Heart right ventricle (tissue), 16 donors: ENCODE measurements at regions not wholly inside any gene's neighbourhood (a gene's known extent, or its start where the extent isn't known, plus 50 kb on each side); places are given as distances from the start of the nearest gene placed in this dataset.

Experiments
- ATAC-seq, 8 donors: fragments of 200-7000 bp; cut with Tn5 transposase; one replicate each; pipeline ENCODE4 v1.9.1; 2020; ENCODE audit warnings: mild to moderate bottlenecking in 8 of 8, moderate library complexity in 8 of 8, moderate number of reproducible peaks in 1 of 8
- DNase-seq, 2 donors: peaks; one replicate each; pipeline ENCODE4 v3.0.0-alpha.2; 2020
- H3K27ac ChIP-seq, 10 donors: fragments of 200-600 bp; sonication (generic) in 2 of 10; one replicate each; pipeline versions ENCODE4 v1.5.0 to v1.8.0; 2020 to 2022; ENCODE audit warnings: mild to moderate bottlenecking in 3 of 10
- H3K27me3 ChIP-seq, 7 donors: fragments of 200-600 bp; one replicate each; pipeline ENCODE4 v1.8.0; 2021 to 2022; ENCODE audit warnings: mild to moderate bottlenecking in 2 of 7
- H3K36me3 ChIP-seq, 9 donors: fragments of 200-600 bp; sonication (generic) in 1 of 9; one replicate each; pipeline versions ENCODE4 v1.5.0 to v1.8.0; 2020 to 2022; ENCODE audit warnings: mild to moderate bottlenecking in 2 of 9
- H3K4me1 ChIP-seq, 9 donors: fragments of 200-600 bp; sonication (generic) in 1 of 9; one replicate each; pipeline versions ENCODE4 v1.5.0 to v1.8.0; 2020 to 2022; ENCODE audit warnings: mild to moderate bottlenecking in 4 of 9
- H3K4me3 ChIP-seq, 10 donors: fragments of 200-600 bp; sonication (generic) in 2 of 10; one replicate each; pipeline versions ENCODE4 v1.5.0 to v1.8.0; 2020 to 2022; ENCODE audit warnings: mild to moderate bottlenecking in 7 of 10, moderate library complexity in 2 of 10
- H3K9me3 ChIP-seq, 11 donors: fragments of 200-600 bp in 10 of 11; sonication (generic) in 2 of 11; one replicate each; pipeline versions ENCODE4 v1.5.0 to v1.8.0; 2013 to 2022; ENCODE audit warnings: mild to moderate bottlenecking in 2 of 11, control low read depth in 1 of 11, moderate library complexity in 1 of 11
- WGBS, 2 donors: extraction: QIAGEN DNeasy Blood & Tissue Kit; methylation state at CpG; one replicate each; pipeline ENCODE4 v1.1.7; 2013; ENCODE audit warnings: inconsistent platforms in 1 of 2; 5-methylcytosine and 5-hydroxymethylcytosine counted together
- intact Hi-C, 10 donors: fragments of 100-400 bp; cut with DNase I; formaldehyde crosslinking; loops; one replicate each; pipeline versions ENCODE4 v1.11.1 to v1.14.2; 2022
- TF ChIP-seq, protein P1 (sequence below), 9 donors: fragments of 200-600 bp; sonication (generic) in 2 of 9; IDR thresholded peaks; one replicate each; pipeline versions ENCODE4 v1.5.0 to v1.8.0; 2021 to 2022; ENCODE audit warnings: antibody characterized with exemption in 9 of 9, mild to moderate bottlenecking in 5 of 9, moderate library complexity in 1 of 9
- donor health status: Arrhythmogenic right ventricular cardiomyopathy.
- donor health status: ischemic (EF 13 %, LVEDD 7.1; RV severe dilation, severe dysfunction).
- donor health status: healthy with polysubstance abuse.
- donor health status: DM: no; HTN: yes; CAD: no.
- donor health status: DM: no; HTN: no; CAD: no.
- donor health status: ischemic (EF 25% LVEDD 6.9; RV normal size, moderate dysfunction).
- donor health status: ischemic (EF 25% LVEDD 5.7; RV mildly dilated, moderate dysfunction).
- donor health status: healthy.
- donor health status: DM: yes; HTN: yes; CAD: no.
- donor health status: Ischemic cardiomyopathy.
- donor health status: ischemic (EF 35%, LVEDD 5.7; RV mildly dilated, moderate dysfunction).
- donor health status: nonischemic (EF 11% LVEDD 7.7; RV severe dilation, severe dysfunction).
- donor health status: DM: yes; HTN: yes; CAD: no.
- donor health status: PGD.
- donor health status: ischemic (EF 29% LVEDD 5.4; RV normal size, mild dysfunction).
- donor health status: nonischemic (EF 23%, LVEDD 6.1; RV moderate dilation, normal function).

DNA sequence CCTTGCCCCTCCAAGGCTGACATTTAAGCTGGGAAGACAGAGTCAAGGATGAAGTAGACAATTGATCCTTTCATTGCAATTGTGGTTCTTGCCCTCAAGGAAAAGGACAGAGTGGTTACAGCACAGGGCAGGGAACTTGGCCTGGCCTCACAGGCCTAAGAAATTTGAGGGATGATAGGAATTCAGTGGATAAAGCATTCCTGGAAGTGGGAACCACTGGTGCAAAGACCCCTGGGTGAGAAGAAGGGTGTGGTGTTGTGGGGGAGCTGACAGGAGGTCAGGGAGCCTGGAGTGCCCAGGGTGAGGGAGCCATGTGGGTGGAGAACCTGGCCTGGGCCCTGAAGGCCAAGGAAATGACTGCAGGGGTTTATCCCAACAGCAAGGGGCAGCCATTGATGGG, 287.4 kb downstream of the UACA start:
- Histone ChIP-seq H3K27me3 (peaks cover 0 to 14% (median 4%) of the 10 kb centered on the region in 7 donors), H3K27ac (peak overlapping the region in 1 of 10 donors; percentile 89), H3K36me3 (no peaks in the 10 kb centered on the region), H3K4me1 (peaks cover 0 to 59% (median 16%) of the 10 kb centered on the region in 9 donors), H3K9me3 (no peaks in the 10 kb centered on the region), H3K4me3 (no peak overlapping the region)
- intact Hi-C loops = loop anchor here in 2 of 10 donors (5.0 to 10.0 kb wide), 2 partner anchors 201 to 744 kb away; no protein-coding TSS in a partner anchor
- TF ChIP-seq, protein P1, sequence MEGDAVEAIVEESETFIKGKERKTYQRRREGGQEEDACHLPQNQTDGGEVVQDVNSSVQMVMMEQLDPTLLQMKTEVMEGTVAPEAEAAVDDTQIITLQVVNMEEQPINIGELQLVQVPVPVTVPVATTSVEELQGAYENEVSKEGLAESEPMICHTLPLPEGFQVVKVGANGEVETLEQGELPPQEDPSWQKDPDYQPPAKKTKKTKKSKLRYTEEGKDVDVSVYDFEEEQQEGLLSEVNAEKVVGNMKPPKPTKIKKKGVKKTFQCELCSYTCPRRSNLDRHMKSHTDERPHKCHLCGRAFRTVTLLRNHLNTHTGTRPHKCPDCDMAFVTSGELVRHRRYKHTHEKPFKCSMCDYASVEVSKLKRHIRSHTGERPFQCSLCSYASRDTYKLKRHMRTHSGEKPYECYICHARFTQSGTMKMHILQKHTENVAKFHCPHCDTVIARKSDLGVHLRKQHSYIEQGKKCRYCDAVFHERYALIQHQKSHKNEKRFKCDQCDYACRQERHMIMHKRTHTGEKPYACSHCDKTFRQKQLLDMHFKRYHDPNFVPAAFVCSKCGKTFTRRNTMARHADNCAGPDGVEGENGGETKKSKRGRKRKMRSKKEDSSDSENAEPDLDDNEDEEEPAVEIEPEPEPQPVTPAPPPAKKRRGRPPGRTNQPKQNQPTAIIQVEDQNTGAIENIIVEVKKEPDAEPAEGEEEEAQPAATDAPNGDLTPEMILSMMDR (IDR thresholded peaks at IDR 0.05) = no peak
- DNase-seq = no peak
- no peak for ATAC-seq

DNA sequence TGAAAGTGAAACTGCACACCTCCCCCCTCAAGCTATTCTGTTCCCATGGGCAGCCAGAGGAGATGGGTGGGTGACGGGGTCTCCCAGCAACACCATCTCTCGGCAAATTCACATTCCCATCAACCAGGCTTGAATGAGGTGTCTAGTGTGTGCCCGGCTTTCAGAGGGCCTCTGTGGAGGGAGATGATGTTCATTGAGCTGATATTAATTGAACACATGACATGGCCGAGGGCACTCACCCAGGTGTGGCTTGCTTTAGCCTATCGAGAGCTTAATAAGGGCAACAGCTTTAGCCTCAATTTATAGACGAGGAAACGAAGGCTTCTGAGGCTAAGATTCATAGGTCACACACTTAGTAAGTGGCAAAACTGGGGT, 288.0 kb downstream of the UACA start:
- H3K27me3 ChIP-seq = peaks cover 0 to 15% (median 4%) of the 10 kb centered on the region in 7 donors
- peak overlapping the region in 6 of 10 donors; percentile 16 to 89 (median 69) for H3K27ac ChIP-seq
- 84 to 93% methylated on average over 7 of the region's 7 CpGs for WGBS, 2 donors
- H3K9me3 ChIP-seq = no peaks in the 10 kb centered on the region
- TF ChIP-seq, protein P1 (IDR thresholded peaks at IDR 0.05) = no peak
- H3K4me3 ChIP-seq = peak overlapping the region in 6 of 10 donors; percentile 9 to 34 (median 26)
- ATAC-seq (no peak), DNase-seq (no peak)
- peaks cover 0 to 54% (median 16%) of the 10 kb centered on the region in 9 donors for H3K4me1 ChIP-seq
- intact Hi-C loops = loop anchor here in 2 of 10 donors (5.0 to 10.0 kb wide), 2 partner anchors 201 to 743 kb away; no protein-coding TSS in a partner anchor
- H3K36me3 ChIP-seq = no peaks in the 10 kb centered on the region

DNA sequence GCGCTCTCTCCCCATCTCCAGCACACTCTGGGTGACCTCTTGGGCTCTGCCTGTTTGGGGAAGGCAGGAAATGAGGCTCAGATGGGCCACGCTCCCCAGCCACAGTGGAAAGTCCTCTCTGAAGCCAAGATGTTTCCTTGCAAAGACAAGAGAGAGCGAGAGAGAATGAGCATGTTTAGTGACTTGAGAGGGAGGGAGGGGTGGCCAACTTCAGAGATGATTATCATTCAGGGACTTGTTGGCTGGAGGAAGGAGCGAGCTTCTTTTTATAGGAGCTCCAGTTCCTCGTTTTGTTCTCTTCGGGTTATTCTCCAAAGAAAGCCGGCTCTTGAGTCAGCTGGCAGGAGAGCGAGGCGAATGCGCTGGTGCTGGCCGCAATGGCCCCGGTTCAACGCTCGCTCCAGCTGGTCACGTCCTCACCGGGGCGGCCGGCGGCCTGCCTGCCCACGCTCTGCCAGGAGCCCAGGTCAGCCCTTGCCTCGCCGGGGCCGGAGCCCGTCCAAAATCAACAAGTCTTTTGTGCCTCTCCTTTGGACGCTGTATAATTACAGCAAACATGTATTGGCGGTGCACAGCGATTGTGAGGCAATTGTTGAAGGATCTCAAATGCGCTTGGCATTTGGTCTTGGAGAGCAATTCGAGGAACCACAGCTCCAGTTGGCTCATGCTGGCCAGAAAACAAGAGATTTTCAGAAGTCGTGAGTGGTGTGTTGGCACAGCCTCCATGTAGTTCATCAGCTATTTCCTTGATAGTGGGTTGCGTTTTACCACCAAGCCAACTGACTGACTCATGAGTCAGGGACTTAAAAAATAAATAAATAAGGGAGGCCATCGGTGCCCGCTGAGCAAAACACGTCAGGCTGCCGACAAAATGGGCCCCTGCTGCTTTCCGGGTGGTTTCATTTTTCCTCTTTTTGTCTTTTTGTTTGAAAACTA, 288.6 kb downstream of the UACA start:
- intact Hi-C loops = loop anchor here in 2 of 10 donors (5.0 to 10.0 kb wide), 2 partner anchors 200 to 742 kb away; no protein-coding TSS in a partner anchor
- Histone ChIP-seq H3K4me3 (peak overlapping the region in 7 of 10 donors; percentile 9 to 34 (median 25)), H3K36me3 (no peaks in the 10 kb centered on the region), H3K27ac (peak overlapping the region in 8 of 10 donors; percentile 9 to 89 (median 49)), H3K9me3 (no peaks in the 10 kb centered on the region), H3K27me3 (peaks cover 0 to 22% (median 4%) of the 10 kb centered on the region in 7 donors), H3K4me1 (peaks cover 0 to 48% (median 16%) of the 10 kb centered on the region in 9 donors)
- 51 to 58% methylated on average over 36 of the region's 36 CpGs for WGBS, 2 donors
- TF ChIP-seq, protein P1 (IDR thresholded peaks at IDR 0.05) = no peak
- ATAC-seq (peak; percentile 54 to 74 (median 62)), DNase-seq (peak; percentile 32 to 63)

DNA sequence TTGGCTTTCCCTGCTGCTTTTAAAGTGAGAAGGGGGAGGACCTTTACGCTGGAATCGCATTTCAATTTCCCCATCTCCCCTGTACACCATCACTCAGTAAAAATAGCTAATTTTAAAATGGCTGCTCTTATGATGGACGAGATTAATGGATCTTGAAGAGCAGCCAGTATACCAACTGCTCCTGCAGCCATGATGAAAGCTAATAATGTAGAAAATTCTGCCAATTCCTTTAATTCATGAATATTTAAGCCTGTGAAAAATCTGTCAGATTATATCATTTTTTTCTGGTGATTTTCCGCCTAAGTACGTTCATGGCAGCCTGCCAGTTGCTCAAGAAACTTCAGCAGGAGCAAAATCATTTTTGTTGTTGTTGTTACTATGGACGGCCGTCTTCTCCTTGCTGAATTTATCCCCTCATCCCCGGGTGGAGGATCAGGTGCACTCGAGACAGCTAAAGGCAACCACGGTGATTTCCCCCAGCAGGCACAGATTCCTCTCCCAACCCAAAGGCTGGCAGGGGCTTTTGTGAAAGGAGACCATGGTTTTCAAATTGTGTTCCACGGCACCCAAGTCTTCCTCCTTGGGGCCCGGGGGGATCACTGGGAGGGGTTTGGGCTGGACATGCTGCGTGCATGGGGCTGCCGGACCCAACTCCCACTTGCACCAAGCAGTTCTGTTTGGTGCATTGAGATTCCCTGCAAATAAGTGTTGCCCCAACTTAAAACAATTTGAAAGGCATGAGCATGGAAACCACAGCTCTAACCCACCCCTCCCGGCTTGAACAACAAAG, 289.6 kb downstream of the UACA start:
- H3K9me3 ChIP-seq = no peaks in the 10 kb centered on the region
- 58 to 61% methylated on average over 15 of the region's 15 CpGs for WGBS, 2 donors
- no peaks in the 10 kb centered on the region for H3K36me3 ChIP-seq
- peaks cover 0 to 27% (median 5%) of the 10 kb centered on the region in 7 donors for H3K27me3 ChIP-seq
- H3K4me1 ChIP-seq = peaks cover 0 to 38% (median 16%) of the 10 kb centered on the region in 9 donors
- no peak overlapping the region for H3K4me3 ChIP-seq
- H3K27ac ChIP-seq = peak overlapping the region in 5 of 10 donors; percentile 9 to 89 (median 70)
- no peak for ATAC-seq
- TF ChIP-seq, protein P1 (IDR thresholded peaks at IDR 0.05) = no peak
- no peak for DNase-seq
- intact Hi-C loops = loop anchor here in 1 of 10 donors (10.0 kb wide), 1 partner anchor 199 kb away; no protein-coding TSS in a partner anchor
